EL (cell line): ENCODE measurements at regions not wholly inside any gene's neighbourhood (a gene's known extent, or its start where the extent isn't known, plus 50 kb on each side); places are given as distances from the start of the nearest gene placed in this dataset.
A peak's percentile ranks its signal among the peaks of the same experiment; 100 is the strongest.

Experiments
- DNase-seq: peaks from one replicate; pipeline ENCODE4 v3.0.0-alpha.2; 2016

DNA sequence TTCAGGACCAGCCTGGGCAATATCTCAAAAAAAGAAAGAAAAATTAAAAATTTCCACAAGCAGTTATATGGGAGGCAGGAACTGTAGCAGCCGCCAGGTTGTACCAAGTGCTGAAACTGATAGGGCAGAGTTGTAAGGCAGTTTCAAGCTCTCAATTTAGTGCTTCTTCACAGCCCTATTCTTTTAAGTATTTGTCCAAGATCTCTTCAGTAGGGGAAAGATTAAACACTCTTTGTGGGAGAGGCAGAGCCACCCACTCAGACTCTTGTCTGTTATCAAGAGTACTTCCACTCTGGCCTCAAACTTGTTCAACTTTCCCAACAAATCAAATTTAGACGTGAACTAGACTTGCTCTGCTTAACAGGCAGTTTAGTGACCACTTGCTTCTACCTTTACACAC, 228.7 kb downstream of the REEP3 start:
- DNase-seq, result no peak

DNA sequence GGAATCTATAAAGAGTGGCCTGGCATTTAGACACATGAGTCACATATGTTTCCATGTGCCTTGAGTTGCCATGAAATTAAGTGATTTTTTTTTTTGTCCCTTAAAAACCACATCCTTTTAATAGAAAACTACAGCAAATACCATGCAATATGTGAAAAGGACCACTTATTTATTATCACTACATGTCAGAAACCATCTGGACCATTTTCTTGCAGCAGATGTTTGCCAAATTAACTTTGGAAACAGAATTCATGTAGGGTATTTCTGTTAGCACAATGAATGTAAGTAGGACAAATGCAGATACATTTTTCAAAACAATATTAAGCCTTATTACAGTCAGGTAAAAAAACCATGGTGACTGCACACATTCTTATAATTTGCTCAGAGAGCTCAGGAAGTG, 230.6 kb downstream of the REEP3 start:
- no peak for DNase-seq

DNA sequence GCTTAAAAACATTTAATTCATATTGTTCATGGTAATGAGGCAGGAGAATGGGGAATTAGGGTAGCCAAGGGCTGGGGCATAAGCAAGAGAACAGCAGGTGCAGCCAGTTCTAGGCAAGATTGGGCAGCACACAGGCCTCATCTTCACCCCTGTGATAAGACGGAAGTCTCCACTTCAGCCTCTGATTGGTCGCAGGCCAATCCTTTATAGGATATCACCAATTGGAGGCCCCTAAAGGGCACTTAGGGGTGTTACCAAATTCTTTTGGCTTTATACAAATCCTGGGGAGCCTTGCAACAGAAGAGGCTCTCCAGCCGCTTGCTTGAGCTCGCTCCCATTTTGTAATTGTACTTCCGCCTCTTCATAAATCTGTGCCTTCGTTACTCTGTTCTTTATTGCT, 231.1 kb downstream of the REEP3 start:
- no peak for DNase-seq

DNA sequence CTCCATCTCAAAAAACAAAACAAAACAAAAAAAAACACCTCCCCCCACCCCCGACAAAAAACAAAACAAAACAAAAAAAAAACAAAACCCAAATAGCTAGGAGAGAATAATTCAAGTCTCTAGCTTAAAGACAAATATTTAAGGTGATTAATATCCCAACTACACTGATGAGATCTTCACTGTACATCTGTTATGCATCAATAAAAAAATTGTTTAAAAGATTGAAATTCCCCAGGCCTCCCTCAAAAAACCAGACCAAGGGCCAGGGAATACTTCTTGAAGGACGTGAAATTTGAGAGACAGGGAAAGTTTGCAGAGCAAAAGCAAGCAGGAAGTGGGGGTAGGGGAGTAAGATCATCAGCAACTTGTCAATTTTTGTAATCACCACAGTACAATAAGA, 232.6 kb downstream of the REEP3 start:
- no peak for DNase-seq

DNA sequence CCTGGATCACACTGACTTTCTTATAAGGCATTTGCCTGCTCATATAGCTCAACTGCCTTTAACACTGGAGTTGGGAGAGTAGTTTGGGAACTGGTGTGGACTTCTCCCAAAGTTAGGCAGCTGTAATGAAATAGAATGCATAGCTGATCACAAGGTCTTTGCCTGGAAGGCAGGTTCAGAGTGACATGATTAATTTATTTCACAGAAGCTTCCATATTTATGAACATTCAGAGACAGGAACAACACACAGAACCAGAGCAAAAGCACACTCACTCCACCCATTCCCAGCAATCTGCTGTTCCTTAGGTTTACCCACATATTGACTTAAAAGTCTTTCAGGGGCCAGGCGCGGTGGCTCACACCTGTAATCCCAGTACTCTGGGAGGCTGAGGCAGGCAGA, 234.2 kb downstream of the REEP3 start:
- no peak for DNase-seq

DNA sequence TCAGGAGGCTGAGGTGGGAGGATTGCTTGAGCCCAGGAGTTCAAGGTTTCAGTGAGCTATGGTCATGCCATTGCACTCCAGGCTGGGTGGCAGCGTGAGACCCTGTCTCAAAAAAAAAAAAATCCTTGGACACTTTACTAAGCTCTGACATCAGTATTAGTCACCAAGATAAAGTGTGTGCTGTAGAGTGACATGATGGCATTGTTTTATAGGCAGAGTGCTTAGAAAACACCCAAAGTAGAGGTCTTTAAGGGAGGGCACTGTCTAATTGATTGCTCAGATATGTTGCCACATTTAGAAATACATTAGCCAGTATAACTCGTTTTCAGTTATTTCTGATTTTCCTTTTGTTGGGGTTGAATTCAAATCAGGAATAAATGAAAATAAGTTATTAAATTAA, 235.9 kb downstream of the REEP3 start:
- no peak for DNase-seq

DNA sequence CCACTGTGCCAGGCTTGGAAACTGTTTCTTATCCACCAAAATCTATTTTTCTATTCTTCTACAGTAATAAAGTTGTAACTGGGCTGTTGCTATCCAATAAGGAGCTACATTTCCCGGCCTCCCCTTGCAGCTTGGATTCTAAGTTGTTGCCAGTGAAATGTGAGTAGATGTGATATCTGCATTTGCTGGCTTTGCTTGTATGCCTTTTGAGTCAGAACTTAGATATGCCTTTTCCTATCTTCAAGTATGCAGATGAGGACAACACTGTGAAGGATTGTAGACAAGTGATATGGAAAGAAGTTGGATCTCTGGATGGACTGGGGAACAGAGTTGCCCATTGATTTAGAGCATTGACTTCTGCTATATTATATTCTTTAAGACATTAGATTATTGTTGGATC, 236.9 kb downstream of the REEP3 start:
- DNase-seq, result no peak

DNA sequence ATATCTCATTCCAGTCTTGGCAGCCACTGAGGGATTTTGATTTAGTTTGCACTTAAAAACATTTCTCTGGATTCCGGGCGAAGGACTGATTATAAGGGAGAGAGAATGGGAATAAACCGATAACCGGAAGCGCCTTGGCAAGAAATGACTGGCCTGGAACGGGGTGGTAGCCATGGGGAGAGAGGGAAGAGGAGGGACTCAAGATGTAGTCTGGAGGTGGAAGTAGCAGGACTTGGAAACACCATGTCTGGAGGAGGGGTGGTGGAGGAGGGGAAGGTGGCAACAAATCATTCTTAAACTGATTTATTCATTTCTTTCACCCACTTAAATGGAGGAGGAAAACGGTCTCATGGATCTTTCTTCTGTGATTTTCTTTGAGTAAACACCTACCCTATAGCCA, 238.1 kb downstream of the REEP3 start:
- no peak for DNase-seq

DNA sequence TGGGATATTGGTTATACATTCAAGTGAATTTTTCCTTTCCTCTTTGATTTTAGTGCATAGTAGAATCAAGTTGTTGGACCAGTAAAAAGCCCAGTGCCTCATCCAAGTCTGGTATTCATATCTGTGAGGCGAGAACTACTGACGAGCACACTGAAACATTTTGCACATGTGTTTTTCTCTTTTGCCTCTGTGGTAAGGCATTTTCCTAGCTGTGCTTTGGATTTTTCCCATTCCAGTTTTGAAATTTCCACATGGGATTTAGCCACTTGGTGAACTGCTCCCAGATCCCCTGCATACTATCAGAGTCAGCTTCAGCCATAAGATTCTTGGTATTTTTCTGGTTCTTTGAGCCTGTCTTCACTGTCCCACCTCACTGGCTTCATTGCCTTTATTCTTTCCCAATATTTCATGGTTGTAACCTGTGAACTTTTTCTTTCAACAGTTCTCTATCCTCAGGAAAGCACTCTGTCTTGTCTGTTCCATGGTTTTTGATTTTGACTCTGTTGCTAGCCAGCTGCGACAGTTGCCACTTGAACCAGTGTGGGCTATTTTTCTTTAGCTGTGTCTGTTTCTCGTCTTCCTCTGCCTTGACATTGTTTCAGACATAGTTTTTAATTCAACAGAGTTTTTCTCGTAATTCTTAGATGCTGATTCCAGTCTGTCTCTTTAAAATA, 239.0 kb downstream of the REEP3 start:
- DNase-seq, result no peak

DNA sequence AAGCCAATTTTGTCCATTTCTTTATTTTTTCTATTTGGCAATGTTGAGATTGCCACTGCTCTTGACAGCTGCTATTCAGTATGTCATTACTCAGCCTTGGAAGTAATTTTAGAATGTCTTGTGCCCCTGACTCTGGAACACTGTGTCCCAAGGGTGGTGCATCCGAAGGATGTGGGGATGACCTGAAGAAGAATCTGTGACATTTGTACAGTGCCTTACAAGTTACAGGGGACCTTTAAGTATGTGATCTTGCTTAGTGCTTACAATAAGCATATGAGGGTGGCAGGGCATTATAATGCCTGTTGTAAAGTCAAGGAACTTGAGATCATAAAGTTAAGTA, 239.5 kb downstream of the REEP3 start:
- DNase-seq, result no peak

DNA sequence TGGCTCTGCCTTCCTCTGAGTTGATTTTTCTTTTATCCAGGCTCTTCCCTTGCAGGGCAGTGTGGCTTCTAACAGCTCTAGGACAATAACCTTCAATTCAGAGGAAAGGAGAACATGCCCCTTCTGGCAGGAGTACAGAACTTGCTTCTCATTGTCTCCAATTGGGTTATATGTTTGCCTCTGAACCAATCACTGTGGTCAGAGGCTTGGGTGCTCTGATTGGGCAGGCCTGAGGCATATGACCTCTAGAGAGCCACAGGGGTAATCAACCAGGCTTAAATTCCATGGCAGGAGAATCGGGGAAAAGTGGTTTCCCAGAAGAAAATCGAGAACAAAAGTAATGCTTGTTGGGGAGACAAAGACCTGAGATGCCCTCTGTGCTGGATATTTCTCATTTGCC, 240.0 kb downstream of the REEP3 start:
- DNase-seq, result no peak

DNA sequence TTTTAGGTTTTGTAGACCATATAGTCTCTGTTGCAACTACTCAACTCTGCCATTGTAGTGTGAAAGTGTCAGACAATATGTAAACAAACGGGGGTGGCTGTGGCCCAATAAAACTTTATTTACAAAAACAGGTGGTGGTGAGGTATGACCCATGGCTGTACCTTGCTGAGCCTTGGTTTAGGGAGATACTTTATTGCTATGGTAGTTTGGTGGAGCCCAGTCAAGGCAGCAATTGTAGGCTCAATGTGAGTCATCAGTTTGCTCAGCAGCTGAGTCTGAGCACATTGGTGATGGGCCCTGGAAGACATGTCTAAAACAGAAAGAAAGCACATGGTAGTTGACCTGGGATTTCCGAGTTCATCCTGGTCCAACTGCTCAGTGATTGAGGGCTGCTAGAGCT, 242.5 kb downstream of the REEP3 start:
- DNase-seq, result peak; percentile 14

DNA sequence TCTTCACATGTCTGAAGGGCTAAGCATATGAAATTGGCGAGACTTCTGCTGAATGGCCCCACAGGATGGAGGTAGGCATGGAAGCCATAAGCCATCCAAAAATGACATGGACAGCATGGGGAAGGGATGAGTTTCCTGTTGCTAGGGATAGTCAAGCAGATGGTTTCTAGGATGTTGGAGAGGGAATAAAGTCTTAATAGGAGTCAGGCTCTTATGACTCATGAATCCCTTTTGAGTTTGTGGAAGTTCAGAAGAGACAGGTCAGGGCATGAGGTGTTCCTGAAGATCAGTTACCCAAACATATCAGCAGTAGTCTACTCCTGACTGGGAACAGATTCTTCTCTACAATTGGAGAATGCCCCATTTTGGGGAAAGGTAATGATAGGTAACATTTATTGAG, 243.9 kb downstream of the REEP3 start:
- DNase-seq, result peak; percentile 5

DNA sequence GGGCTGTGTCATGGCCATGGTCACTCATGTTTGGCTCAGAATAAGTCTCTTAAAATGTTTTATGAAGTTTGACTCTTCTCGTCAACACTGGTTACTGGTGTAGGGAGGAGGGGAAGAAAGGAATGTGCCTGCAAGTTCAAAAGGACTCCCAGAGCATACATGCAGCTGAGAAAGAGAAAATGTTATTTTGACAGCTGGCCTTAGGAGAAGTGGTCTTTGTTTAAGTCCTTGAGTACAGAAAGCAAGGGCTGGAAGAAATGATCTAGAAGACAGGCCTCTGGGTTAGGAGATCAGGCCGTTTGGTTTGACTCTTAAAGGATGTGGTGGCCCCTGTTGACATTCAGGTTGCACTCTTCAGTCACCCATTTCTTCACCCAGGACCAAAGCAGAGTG, 245.5 kb downstream of the REEP3 start:
- DNase-seq, result peak; percentile 17

DNA sequence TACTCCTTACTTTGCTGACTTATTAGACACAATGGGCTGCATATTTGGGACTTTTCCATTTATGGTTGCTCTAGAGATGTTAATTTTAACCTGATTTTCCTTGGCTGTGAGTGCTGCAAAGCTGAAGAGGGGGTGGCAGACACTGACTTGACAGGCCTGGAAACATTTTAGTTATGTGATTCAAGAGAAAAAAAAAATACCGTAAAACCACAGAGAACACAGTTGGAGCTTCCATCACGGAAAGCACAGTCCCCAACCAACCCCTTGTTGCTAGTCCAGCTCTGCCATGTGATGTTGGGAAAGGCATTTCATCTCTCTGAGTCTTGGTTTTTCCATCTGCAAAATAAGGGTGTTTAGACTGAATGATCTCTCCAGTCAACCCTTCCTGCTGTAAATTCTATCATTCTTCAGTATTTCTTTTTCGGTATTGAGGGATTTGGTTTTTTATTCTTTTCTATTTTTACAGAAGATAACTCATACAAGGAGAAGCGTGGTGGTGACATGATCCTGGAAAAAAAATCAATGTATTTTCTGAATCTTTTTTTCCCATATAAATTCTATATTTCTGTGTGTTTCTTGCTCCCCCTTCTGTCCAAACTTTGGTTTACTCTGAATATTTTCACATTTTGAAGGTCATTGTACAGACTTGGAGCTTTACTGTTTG, 246.1 kb downstream of the REEP3 start:
- DNase-seq, result peak; percentile 47

DNA sequence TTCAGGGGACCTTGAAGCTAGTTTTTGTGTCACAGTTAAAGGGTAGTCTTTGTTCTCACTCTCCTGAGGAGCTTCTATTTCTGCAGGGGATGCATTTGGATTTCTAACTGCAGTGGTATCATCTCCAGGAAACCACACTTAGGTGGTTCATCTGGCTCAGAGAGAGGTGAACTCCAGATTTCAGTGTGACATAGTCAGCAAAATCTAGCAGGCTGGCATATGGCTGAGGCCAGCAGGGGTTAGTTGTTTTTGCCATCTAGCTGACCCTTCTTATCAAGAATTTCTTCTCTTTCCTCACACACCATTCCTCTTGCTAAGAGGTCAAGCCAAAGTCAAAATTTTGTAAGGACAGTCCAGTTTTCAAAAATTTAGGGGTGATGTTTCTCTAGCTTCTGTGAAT, 248.2 kb downstream of the REEP3 start:
- DNase-seq, result no peak

DNA sequence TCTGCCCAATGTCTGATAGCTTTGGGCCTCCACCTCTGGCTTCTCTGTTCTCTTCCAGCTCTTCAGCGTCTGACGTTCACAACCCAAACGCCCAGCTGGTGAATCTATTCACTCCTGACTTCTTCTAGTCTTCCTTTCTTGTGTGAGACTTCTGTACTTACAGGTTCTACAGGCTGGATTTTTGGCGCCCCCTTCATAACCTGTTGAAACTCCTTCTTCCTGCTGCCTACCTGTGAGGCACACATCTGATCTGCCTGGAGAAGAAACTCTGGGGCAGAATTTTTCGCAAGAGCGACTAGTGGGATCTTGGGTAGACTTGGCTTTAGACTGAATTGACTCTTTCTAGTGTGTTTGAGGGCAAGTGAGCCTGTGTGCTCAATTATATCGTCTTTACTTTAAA, 249.3 kb downstream of the REEP3 start:
- DNase-seq, result no peak

DNA sequence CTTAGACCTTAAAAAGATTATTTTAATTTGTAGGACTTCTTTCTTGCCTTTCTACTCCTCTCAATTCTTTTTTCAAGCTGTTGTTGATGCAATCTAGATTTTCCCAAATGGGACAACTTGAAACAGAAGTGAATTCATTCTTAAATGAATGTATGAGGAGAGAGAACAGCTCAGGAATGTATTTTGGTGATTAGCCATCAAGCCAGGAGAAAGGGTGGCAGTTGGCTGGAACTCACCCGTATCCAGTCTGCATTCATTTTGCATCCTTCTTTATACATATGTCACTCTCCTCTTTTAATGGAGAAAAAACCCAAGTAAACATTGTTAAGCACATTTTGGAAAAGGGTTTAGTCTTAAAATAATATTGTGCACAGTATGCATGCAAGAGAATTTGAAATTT, 251.3 kb downstream of the REEP3 start:
- no peak for DNase-seq

DNA sequence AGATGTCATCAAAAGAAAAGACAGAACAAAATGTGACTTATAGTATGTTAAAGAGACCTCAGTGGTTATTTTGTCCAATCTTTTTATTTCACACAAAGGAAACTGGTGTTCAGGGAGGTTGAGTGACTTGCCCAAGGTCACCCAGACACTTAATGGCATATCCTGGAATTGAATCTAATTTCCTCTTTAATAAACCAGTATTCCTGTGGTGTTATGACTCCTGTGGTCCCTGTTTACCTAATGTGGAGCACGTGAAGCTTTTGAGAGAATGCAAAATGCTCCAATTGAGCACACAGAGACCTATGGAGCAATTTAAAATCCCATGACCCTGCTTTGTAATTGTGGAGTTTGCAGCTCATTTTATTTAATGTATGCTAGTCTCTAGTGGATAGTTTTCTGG, 251.9 kb downstream of the REEP3 start:
- DNase-seq, result no peak

DNA sequence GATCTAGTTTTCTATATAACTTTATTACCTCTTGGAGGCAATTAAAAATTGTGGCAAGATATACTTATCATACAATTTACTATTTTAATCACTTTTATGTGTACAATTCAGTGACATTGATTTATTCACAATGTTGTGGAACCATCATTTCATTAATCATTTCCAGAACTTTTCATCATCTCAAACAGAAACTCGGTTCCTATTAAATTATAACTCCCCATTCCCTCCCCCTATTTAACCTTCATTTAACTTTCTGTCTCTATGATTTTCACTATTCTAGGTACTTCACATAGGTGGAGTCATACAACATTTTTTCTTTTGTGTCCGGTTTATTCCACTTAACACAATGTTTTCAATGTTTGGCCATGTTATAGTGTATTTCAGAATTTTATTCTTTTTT, 252.8 kb downstream of the REEP3 start:
- DNase-seq, result no peak

DNA sequence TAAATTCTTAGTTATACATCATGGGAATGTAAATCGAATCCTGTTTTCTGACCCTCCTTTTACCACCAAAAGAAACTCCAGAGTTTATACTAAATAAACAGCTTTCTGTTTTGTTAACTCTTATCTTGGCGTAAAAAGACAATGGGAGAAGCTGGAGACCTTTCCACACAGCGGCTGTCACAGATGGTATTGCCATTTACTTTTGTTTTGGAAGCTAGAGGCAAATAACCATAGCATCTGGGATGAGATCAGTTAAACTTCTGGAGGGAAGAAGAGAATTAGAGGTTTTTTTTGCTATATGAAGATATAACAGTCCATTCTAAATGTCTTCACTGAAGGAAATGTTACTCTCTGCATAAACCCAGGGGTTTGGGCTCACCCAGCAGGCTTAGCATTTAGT, 258.9 kb downstream of the REEP3 start:
- no peak for DNase-seq

DNA sequence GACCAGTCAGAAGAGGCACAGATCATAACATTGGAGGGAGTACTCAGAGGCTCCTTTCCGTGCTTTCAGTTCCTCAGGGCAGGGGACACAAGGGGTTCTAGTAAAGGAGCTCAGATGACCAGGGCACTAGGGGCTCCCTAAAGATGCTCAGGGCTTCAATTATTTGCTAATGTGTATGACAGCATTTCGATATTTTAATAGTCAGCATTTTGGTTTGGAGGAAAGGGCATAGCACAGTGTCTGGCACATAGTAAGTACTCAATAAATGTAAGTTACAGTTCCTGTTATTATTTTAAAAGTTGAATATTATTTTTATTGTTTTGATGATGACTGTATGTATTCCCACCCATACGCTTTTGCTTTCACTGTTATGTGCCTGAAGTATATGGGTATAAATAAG, 260.0 kb downstream of the REEP3 start:
- DNase-seq, result no peak

DNA sequence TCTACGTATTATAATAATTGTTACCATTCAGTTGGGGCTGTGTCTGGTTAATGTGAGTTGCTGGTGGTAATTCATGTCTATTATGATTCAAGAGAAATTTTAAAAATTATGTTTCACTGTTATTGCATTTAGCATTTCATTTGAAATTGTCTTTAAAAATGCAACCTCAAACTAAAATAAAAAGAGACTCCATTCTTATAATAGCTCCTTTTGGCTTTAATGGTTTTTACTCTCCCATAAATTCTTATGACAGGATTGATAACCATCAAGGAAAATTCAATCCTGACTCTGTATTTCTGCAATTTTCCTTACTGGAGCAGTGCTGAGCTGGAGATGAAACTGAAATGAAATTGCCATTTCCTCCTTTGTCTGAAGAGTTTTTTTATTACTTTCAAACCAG, 262.7 kb downstream of the REEP3 start:
- DNase-seq, result no peak

DNA sequence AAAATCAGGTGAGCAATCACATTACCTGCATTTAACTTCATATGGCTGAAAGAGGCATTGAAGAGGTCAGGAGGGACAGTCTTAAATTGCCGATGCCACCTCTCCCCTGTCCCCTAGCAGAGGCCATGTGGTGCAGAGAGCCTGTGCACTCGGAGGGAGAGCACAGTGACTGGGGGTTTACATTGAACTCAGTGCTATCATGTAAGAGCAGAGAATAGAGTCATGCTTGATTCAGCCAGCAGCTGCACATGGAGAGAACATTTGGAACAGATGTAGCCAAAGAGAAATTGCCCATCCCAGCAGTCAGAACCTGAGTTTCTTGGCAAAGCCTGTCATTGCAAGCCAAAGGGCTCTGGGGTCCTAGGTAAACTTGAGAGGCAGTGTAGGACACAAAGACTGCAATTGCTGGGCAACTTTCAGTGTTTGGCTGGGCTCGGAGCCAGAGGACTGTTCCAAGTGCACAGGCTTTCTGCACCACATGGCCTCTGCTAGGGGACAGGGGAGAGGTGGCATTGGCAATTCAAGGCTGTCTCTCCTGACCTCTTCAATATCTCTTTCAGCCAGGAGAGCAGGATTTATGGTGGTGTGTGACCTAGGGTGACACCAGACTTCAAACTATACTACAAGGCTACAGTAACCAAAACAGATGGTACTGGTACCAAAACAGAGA, 267.1 kb downstream of the REEP3 start:
- no peak for DNase-seq
